ENCODE measurements at regions not wholly inside any gene's neighbourhood (a gene's known extent, or its start where the extent isn't known, plus 50 kb on each side); places are given as distances from the start of the nearest gene placed in this dataset.

GRCh38 chr6:98498144-98498775 is 336.1 kb upstream of the POU3F2 start:
- DNase-seq: no peak

DNA sequence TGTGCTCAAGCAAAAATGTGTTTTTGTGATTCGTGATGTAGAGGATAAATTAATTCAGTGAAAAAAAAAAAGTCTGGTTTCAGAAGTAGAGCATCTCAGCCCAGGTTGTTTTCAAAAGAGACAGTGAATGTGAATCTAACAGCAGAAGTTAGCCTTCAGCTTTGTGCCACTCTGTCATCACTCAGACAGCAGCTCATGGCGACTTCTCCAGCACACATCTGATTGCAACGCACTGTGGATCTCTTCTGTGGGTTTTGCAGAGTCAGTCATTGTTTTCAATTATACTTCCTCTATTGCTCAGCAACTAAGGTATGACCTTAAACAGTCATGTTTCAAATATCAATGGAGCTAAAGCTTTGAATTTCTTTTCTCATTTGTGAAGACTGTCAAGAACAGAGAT is 335.5 kb upstream of the POU3F2 start:
- no peak for DNase-seq

- no peak for DNase-seq
Measured at GRCh38 chr6:98514073-98514720, 320.2 kb upstream of the POU3F2 start.

- peak; percentile 2 for DNase-seq
Measured at GRCh38 chr6:98514796-98515195, 319.6 kb upstream of the POU3F2 start.

DNA sequence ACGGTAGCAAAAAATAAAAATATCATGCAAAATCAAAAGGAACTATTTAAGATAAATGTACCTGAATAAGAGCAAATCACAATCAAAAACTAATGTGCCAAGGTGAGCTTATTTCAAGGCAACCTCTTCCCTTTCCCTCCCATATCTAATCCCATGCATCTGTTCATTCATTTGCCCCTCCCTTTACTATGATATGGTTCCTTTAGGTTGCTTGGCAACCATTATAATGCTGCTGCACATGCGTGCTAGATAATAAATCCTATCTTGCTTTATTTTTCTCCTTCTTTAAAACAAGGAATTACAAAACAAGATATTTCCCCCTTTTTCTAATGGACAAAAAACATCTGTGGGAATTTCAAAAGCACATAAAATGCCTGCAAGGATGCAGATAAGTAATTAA is 318.2 kb upstream of the POU3F2 start:
- no peak for DNase-seq

- DNase-seq: no peak
Measured at GRCh38 chr6:98516866-98517265, 317.5 kb upstream of the POU3F2 start.

GRCh38 chr6:98525860-98526259 is 308.5 kb upstream of the POU3F2 start:
- no peak for DNase-seq

GRCh38 chr6:98526465-98526864 is 307.9 kb upstream of the POU3F2 start:
- peak; percentile 35 for DNase-seq

GRCh38 chr6:98529364-98529763 is 305.0 kb upstream of the POU3F2 start:
- DNase-seq: no peak

- DNase-seq: no peak
Measured at GRCh38 chr6:98530732-98531131, 303.6 kb upstream of the POU3F2 start.

- DNase-seq: no peak
Measured at GRCh38 chr6:98532004-98532403, 302.4 kb upstream of the POU3F2 start.

DNA sequence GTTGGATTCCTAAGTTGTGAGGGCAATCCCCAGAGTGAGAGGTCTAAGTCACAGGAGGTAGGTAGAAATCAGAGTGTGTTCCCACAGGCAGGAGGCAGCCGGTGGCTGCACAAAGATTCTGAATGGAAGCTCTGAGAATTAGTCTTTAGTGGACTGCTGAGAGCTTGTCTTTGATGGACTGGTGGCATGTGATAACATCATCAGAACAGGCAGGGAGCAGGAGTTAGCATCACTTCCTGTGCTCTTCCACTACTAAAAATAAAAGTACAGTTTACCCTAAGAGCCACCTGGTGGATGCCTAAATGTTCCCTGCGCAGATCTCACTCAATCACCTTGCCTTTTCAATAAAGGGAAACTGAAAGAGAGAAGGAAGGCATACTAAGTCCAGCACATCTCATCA is 294.6 kb upstream of the POU3F2 start:
- DNase-seq: no peak

- DNase-seq: no peak
Measured at GRCh38 chr6:98546376-98546775, 288.0 kb upstream of the POU3F2 start.

GRCh38 chr6:98547151-98547550 is 287.2 kb upstream of the POU3F2 start:
- DNase-seq: no peak

GRCh38 chr6:98547634-98548033 is 286.7 kb upstream of the POU3F2 start:
- no peak for DNase-seq

DNA sequence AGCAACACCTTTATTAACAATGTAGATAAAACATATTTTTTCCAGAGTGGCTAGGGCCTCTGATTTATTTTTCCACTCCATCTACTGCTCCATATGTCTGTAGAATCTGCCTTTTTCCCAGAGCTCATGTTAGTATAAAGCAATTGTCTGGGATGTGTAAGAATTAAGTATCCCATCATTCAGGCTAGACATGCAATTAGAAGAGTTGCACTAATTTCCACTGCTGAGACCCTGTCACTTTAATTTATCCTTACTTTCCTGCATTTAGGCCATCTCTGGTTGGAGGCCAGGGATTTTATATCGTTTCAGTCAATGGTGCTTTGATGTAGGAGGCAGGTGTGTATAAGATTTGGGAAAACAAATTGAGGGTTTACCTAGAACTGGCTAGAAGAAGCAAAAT is 286.1 kb upstream of the POU3F2 start:
- DNase-seq: no peak

- no peak for DNase-seq
Measured at GRCh38 chr6:98560418-98560817, 274.0 kb upstream of the POU3F2 start.

- DNase-seq: no peak
Measured at GRCh38 chr6:98560841-98561240, 273.5 kb upstream of the POU3F2 start.

- DNase-seq: no peak
Measured at GRCh38 chr6:98566126-98566525, 268.2 kb upstream of the POU3F2 start.

GRCh38 chr6:98572579-98572978 is 261.8 kb upstream of the POU3F2 start:
- no peak for DNase-seq

DNA sequence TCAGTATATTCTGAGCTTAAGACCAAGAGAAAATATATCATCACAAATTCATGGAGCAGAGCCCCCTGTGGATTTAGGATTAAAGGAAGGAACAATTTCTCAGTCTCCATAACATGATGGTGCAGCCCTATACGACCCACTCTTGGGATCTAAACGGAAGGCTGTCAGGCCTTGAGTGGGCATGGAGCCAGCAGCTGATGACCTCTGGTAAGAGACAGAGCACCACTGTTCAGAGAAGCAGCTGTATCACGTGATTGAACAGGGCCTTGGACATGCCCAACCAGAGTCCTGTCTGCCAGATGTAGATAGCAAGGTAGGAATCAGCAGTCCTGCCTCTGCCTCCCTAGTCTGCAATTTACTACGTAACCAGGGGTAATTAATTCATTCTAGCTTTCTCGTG is 259.4 kb upstream of the POU3F2 start:
- DNase-seq: no peak

GRCh38 chr6:98576791-98577190 is 257.6 kb upstream of the POU3F2 start:
- DNase-seq: no peak

DNA sequence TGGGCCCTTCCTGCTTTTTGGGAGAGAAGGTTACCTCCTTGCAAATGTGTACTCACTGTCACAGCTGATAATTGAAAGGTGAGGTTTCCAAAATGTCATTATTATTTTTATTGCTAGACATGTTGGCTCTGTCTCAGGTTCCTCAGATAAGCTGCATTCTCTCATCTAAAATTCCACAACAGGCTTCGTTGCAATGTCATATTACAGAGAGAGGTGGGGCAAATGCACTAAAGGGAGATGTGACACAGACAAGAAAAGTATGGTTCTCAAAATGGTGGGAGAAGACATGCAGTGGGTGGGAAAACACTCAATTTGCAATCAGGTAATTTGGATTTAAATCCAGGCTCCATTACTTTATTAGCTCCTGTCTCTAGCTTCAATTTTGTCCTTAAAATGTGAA is 256.4 kb upstream of the POU3F2 start:
- no peak for DNase-seq

GRCh38 chr6:98579079-98579478 is 255.3 kb upstream of the POU3F2 start:
- DNase-seq: no peak

DNA sequence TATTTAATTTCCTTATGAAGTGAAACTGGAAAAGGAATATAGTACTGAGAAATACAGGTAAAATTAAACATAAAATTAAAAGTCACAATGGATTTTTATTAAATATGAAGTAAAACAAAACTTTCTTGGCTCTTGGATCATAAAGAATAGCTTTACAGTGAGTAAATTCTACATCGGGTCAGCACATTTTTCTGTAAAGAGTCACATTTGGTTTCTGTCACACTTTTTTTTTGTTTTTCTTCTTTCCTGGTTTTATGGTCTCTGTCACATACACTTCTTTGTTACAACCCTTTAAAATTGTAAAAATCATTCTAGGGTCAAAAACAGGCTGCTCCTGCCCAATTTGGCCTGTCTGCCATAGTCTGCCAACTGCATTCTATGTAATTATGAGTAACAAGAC is 254.4 kb upstream of the POU3F2 start:
- no peak for DNase-seq

All from NCI-H1092 (cell line).